ENCODE measurements at regions not wholly inside any gene's neighbourhood (a gene's known extent, or its start where the extent isn't known, plus 50 kb on each side); places are given as distances from the start of the nearest gene placed in this dataset.

DNA sequence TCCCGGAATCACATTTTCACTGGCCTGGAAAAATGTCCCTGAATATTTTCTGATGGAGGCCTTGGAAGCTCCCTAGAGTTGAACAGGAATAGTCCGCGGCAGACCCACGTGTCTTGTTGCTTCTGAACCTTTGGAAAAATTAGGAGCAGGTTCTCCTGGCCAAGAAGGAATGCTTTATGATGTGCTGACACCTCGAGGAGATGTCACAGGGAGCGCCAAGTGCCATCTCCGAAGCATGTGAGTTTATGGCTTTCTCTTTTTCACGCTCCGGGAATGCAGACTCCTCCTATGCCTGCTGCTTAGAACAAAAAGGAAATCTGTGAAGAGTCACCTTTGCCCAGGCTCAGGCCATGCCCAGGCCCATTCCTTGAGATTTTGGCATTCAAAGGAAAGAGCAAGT lies 84.6 kb downstream of the BOD1 start:
- CTCF ChIA-PET = interaction anchor here (1.0 to 1.5 kb wide), 3 partner anchors 24 to 147 kb away, joined by 3 to 4 read pairs (median 3); no protein-coding TSS in a partner anchor
- Mint-ChIP-seq H3K36me3 (no peaks in the 10 kb centered on the region), H3K4me1 (peaks cover 6% of the 10 kb centered on the region)

More for the DNA sequence above, 84.6 kb downstream of the BOD1 start:
- DNase-seq (ENCODE audit: low spot score) (no peak), ATAC-seq (no peak)
- TF ChIP-seq RELA (CRISPR knock-in tag; IDR thresholded peaks at IDR 0.05; ENCODE audit: borderline replicate concordance) (no peak), TEAD1 (CRISPR knock-in tag; IDR thresholded peaks at IDR 0.05) (no peak), ZNF138 (CRISPR knock-in tag; conservative IDR thresholded peaks at IDR 0.05) (no peak), HMGXB4 (CRISPR knock-in tag; IDR thresholded peaks at IDR 0.05) (no peak), ELF4 (CRISPR knock-in tag; IDR thresholded peaks at IDR 0.05; ENCODE audit: low read depth) (no peak), KAT7 (CRISPR knock-in tag; IDR thresholded peaks at IDR 0.05; ENCODE audit: borderline replicate concordance) (no peak), ZNF532 (CRISPR knock-in tag; IDR thresholded peaks at IDR 0.05; ENCODE audit: borderline replicate concordance) (no peak), ESRRA (CRISPR knock-in tag; IDR thresholded peaks at IDR 0.05; ENCODE audit: borderline replicate concordance) (no peak), ZNF416 (CRISPR knock-in tag; IDR thresholded peaks at IDR 0.05) (no peak), TCF7 (CRISPR knock-in tag; IDR thresholded peaks at IDR 0.05; ENCODE audit: low read depth) (no peak), ARID4B (CRISPR knock-in tag; IDR thresholded peaks at IDR 0.05; ENCODE audit: borderline replicate concordance) (no peak), MLX (CRISPR knock-in tag; IDR thresholded peaks at IDR 0.05) (no peak), JAZF1 (CRISPR knock-in tag; IDR thresholded peaks at IDR 0.05) (no peak), OVOL2 (CRISPR knock-in tag; IDR thresholded peaks at IDR 0.05; ENCODE audit: borderline replicate concordance) (no peak), SOX15 (CRISPR knock-in tag; IDR thresholded peaks at IDR 0.05) (no peak), SMAD4 (CRISPR knock-in tag; IDR thresholded peaks at IDR 0.05) (no peak), FOXJ3 (CRISPR knock-in tag; IDR thresholded peaks at IDR 0.05; ENCODE audit: borderline replicate concordance) (no peak), ATF2 (CRISPR knock-in tag; IDR thresholded peaks at IDR 0.05; ENCODE audit: borderline replicate concordance, low read depth) (no peak), E2F4 (CRISPR knock-in tag; IDR thresholded peaks at IDR 0.05; ENCODE audit: borderline replicate concordance, low read depth) (no peak)
- TF ChIP-seq, protein P1, sequence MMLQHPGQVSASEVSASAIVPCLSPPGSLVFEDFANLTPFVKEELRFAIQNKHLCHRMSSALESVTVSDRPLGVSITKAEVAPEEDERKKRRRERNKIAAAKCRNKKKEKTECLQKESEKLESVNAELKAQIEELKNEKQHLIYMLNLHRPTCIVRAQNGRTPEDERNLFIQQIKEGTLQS (CRISPR knock-in tag; conservative IDR thresholded peaks at IDR 0.05) = no peak
- H3K4me3 Mint-ChIP-seq = no peak overlapping the region
- POLR2A ChIA-PET = no interaction called here
- H3K9me3 Mint-ChIP-seq = peaks cover 7% of the 10 kb centered on the region
- H3K27ac Mint-ChIP-seq = no peak overlapping the region
- H3K27me3 Mint-ChIP-seq (ENCODE audit: low read depth) = peaks cover 7% of the 10 kb centered on the region

Measured in WTC11 (cell line).